ENCODE measurements at regions not wholly inside any gene's neighbourhood (a gene's known extent, or its start where the extent isn't known, plus 50 kb on each side); places are given as distances from the start of the nearest gene placed in this dataset.

DNA sequence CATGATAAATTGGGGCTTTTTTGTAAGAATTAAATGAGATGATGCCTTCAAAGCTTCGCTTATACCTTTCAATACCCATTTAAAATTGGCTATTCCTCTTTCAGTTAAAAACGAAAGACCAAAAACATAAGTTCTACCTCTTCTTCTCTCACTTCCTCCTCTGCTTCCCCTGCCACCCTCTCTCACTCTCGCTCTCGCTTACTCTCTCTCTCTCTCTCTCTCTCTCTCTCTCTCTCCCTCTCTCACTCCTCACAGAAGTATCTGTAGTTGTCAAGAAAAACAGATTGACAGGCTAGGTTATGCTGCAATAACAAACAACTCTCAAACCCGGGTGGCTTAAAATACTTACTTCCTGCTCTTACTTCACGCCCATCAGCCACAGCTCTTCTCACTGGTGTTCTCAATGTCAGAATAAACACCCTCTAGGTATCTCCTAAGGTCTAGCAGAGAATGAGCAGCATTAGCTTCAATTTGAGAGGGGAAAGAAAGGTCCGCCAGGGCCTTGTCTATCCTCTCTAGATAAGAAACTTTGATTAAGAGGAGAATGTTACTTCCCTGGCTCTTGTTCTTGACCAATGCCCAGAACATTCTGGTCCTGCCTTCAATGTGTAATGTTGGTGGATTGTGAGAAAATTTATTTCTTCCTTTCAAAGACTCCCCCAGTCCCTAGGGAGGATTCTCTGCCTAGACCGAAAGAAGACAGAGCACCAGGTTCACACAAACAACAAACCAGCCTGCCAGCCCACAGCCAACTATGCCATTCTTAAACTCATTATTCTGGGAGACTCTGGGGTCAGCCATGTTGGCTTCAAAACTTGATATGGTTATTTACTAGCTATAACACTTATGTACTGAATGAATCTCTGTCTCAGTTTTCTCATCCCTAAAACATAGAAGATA is 1028.7 kb downstream of the XPNPEP1 start:
- no peak for DNase-seq (ENCODE audit: extremely low read depth, low read depth)
- TF ChIP-seq CTCF (IDR thresholded peaks at IDR 0.05; ENCODE audit: low read depth, low read length, missing control alignments): no peak
- H3K4me3 ChIP-seq (replicated peaks; ENCODE audit: low read depth, low read length): no peak overlapping the region

DNA sequence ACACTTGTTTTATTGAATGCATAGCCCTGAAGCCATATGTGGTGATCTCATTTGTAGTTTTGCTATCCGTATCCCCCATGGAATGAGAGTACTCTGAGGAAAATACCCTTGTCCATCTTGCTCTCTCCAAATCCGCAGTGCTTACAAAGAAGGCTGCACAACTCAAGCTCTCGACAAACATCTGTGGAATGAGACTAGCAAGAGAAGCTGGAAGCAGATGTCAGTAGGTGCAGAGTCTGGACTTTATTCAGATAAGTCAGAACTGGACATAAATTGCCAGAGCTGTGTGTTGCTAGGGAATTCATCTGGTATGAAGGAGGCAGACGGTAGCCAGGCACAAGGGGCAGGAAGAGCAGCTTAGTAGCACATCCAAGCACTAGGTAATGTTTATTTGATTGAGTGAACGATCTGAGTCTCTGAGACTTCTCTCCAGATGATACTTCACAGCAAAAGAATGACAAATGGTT is 1046.2 kb downstream of the XPNPEP1 start:
- no peak overlapping the region for H3K4me3 ChIP-seq (replicated peaks; ENCODE audit: low read depth, low read length)
- no peak for TF ChIP-seq CTCF (IDR thresholded peaks at IDR 0.05; ENCODE audit: low read depth, low read length, missing control alignments)
- DNase-seq (ENCODE audit: extremely low read depth, low read depth): peak; percentile 6

DNA sequence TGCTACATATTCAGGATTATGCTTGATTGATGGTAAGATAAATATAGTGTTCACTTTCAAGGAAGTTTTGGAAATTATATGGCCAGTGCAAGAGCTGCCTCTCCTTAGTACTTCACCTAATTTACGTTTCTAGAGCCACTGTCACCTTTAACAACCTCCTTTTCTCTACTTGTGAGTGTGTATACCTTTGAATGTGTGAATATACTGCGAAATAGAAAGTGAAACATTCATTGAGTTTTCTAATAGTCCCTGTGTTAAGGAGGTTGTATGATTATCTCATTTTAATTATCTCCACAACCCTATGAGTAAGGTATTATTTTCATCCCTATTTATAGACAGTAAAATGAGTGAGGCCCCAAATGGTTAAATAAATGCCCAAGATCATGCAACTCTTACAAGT is 1050.5 kb downstream of the XPNPEP1 start:
- no peak overlapping the region for H3K4me3 ChIP-seq (replicated peaks; ENCODE audit: low read depth, low read length)
- TF ChIP-seq CTCF (IDR thresholded peaks at IDR 0.05; ENCODE audit: low read depth, low read length, missing control alignments): no peak
- DNase-seq (ENCODE audit: extremely low read depth, low read depth): no peak

DNA sequence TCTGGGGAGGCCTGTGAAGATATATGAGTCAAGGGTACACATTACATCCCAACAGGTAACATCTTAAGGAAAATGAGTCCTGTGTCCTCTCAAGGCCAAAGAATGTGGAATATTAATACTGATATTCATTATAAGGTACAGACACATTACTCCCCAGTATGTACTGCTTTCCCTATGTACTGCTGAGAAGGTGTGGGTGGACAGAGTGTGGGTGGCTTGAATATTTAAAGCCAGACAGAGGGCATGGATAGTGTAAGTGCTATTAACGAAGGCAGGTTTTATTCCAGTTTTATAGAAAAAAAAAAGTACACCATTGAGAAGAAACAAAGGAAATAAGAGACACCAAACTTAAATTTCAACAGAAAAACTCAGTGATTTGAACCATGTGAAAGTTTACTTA is 1054.4 kb downstream of the XPNPEP1 start:
- H3K4me3 ChIP-seq (replicated peaks; ENCODE audit: low read depth, low read length): no peak overlapping the region
- DNase-seq (ENCODE audit: extremely low read depth, low read depth): no peak
- TF ChIP-seq CTCF (IDR thresholded peaks at IDR 0.05; ENCODE audit: low read depth, low read length, missing control alignments): no peak

DNA sequence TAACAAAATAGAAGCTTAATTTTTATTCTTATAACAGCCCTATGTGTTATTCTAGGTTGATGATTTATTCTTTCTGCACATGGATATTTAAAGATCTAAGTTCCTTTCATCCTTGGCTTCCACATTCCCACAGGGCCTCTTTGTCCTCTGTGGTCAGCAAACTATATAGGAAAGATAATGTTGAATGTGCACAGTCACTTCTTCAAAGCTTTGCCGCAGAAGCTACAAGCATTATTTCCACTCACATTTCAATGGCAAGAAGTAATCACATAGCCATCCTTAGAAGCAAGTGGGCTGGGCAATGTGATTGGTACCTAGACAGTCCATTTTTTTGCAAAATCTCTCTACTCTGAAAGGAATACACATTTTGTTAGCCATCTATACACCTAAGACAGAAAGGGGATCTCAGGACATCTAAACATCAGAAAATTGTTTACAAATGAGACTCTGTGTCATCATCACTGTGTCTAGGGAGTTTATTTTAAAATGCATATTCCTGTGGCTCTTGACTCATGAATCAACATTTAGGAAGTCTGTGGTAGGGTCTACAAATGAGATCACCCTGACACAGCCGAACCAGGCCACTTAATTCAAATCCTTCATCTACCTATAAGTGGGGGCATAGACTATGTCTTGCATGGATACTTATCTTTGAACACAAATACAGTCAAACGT is 1060.5 kb downstream of the XPNPEP1 start:
- no peak overlapping the region for H3K4me3 ChIP-seq (replicated peaks; ENCODE audit: low read depth, low read length)
- no peak for TF ChIP-seq CTCF (IDR thresholded peaks at IDR 0.05; ENCODE audit: low read depth, low read length, missing control alignments)
- no peak for DNase-seq (ENCODE audit: extremely low read depth, low read depth)

DNA sequence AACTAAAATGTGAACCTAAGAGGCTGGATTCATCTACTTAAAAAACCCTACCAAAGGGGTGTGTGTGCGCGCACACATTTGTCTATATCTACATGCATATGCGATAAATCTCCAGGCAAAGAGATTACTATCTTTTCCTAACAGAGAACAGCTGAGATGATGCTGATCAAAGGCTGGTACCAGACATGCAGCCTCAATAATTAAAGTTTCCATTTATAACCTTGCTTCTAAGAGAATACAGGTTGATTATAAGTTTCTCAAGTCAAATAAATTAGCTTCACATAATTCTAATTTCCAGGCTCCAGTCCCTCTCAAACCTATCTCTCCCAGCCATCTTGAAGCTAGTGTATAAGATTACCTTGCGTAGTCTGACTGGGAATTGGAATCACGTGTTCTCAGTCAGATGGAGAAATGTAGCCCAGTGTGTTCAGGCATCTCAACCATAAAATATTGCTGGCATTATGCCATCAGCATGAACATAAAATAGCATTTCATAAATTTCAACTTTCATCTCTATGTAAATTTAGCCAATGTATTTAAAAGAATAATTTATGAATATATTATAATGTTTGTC is 1062.0 kb downstream of the XPNPEP1 start:
- no peak overlapping the region for H3K4me3 ChIP-seq (replicated peaks; ENCODE audit: low read depth, low read length)
- no peak for DNase-seq (ENCODE audit: extremely low read depth, low read depth)
- TF ChIP-seq CTCF (IDR thresholded peaks at IDR 0.05; ENCODE audit: low read depth, low read length, missing control alignments): no peak
